ENCODE measurements at regions not wholly inside any gene's neighbourhood (a gene's known extent, or its start where the extent isn't known, plus 50 kb on each side); places are given as distances from the start of the nearest gene placed in this dataset.

DNA sequence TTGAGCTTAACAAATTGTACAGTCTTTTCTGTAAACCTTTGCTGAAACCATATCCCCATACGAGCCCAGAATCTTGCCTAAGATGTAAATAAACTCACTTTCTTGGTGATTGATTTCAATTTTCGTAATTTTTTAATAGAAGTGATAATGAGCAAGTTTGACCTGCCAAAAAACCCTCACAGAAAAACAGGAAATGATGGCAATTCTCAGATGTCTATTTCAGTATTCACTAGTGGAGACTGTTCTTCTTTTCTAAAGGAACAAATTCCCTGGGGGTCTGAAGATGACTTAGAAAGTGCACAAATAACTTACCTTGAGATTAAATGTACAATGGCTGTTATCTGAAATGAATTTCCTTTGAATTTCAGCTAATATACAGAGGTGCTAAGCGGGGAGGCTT is 116.5 kb upstream of the CMC1 start:
- TF ChIP-seq POLR2A (IDR thresholded peaks at IDR 0.05; ENCODE audit: low read depth, low read length): no peak
- TF ChIP-seq POLR2AphosphoS5 (IDR thresholded peaks at IDR 0.05; ENCODE audit: insufficient read depth, low read depth, low read length): no peak
